Activated CD8-positive, alpha-beta memory T cell treated with anti-CD3 and anti-CD28 coated beads, Interleukin-2, amount 10 ng/mL, durations not matched to agents 7 days and 5 days (primary cell): ENCODE measurements at regions not wholly inside any gene's neighbourhood (a gene's known extent, or its start where the extent isn't known, plus 50 kb on each side); places are given as distances from the start of the nearest gene placed in this dataset.

Experiments
- ATAC-seq: fragments of 150-1000 bp; cut with Tn5 transposase; one replicate; pipeline ENCODE4 v1.10.0; 2021; ENCODE audit warnings: moderate library complexity
- CTCF ChIA-PET: fragments of 350-600 bp; sonication (Branson Sonifier 250); formaldehyde crosslinking; loops from one replicate; lab custom pipeline; 2021; ENCODE audit warnings: antibody characterized with exemption; lab: Charles Lee
- DNase-seq: peaks from one replicate; pipeline ENCODE4 v3.0.0-alpha.2; 2020
- H3K27ac Mint-ChIP-seq: one replicate; pipeline ENCODE4 v1.8.0; 2021; ENCODE audit warnings: mild to moderate bottlenecking, mixed read lengths
- H3K27me3 Mint-ChIP-seq: one replicate; pipeline ENCODE4 v1.8.0; 2021; ENCODE audit warnings: mixed read lengths
- H3K36me3 Mint-ChIP-seq: one replicate; pipeline ENCODE4 v1.8.0; 2021; ENCODE audit warnings: mild to moderate bottlenecking, mixed read lengths
- H3K4me1 Mint-ChIP-seq: one replicate; pipeline ENCODE4 v1.8.0; 2021; ENCODE audit warnings: mixed read lengths
- H3K4me3 Mint-ChIP-seq: one replicate; pipeline ENCODE4 v1.8.0; 2021; ENCODE audit warnings: mild to moderate bottlenecking, moderate library complexity, mixed read lengths
- H3K9me3 Mint-ChIP-seq: one replicate; pipeline ENCODE4 v1.8.0; 2022; ENCODE audit warnings: low read depth, mixed read lengths

DNA sequence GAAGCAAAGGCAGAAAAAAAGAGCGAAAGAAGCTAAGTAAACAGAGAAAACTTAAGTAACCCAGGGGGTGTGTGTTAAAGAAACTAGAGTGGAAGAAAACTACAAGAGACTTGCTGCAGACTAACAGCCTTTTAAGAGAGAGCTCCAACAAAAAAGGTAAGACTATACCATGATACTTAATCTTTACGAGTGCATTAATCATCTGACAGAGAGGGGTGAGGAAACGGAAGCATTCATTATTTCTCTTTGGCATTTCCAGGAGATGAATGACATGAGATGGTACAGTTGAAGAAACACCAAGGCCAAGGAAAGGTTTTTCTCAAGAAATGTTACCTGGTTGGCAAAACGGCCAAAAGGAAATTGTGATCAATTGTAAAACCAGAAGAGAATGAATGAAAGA lies 906.8 kb downstream of the QKI start:
- no peaks in the 10 kb centered on the region for H3K4me1 Mint-ChIP-seq
- ATAC-seq, result no peak
- no peak overlapping the region for H3K4me3 Mint-ChIP-seq
- no peaks in the 10 kb centered on the region for H3K36me3 Mint-ChIP-seq
- peaks cover 11% of the 10 kb centered on the region for H3K9me3 Mint-ChIP-seq
- CTCF ChIA-PET, result no interaction called here
- H3K27me3 Mint-ChIP-seq, result no peaks in the 10 kb centered on the region
- H3K27ac Mint-ChIP-seq, result no peak overlapping the region
- DNase-seq, result no peak

DNA sequence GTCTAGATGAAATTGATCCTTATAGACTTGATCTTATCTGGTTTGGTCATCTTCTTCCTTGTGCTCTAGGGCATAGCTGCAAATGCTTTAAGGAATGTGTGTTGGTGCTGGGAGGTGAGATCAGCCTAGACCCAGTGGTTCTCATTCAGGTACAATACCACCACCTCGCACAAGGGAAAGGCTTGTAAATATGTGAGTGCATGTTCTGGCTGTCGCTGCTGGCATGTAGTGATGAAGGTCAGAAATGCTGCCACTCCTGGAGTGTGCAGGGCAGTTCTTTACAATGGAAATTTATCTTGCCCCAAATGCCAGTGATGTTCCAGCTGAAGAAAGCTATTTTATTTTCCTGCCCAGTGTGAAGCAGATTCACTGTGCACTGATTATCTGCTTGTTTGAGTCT lies 900.9 kb downstream of the QKI start:
- Mint-ChIP-seq H3K36me3 (no peaks in the 10 kb centered on the region), H3K4me3 (no peak overlapping the region), H3K9me3 (peaks cover 2% of the 10 kb centered on the region), H3K27me3 (no peaks in the 10 kb centered on the region), H3K4me1 (no peaks in the 10 kb centered on the region), H3K27ac (no peak overlapping the region)
- CTCF ChIA-PET, result no interaction called here
- no peak for DNase-seq
- ATAC-seq, result no peak

- Mint-ChIP-seq H3K9me3 (peaks cover 1% of the 10 kb centered on the region), H3K4me1 (no peaks in the 10 kb centered on the region), H3K4me3 (no peak overlapping the region), H3K27ac (no peak overlapping the region), H3K27me3 (no peaks in the 10 kb centered on the region), H3K36me3 (no peaks in the 10 kb centered on the region)
- ATAC-seq (no peak), DNase-seq (no peak)
- CTCF ChIA-PET, result no interaction called here
Measured at GRCh38 chr6:164308339-164308738, 893.8 kb downstream of the QKI start.

DNA sequence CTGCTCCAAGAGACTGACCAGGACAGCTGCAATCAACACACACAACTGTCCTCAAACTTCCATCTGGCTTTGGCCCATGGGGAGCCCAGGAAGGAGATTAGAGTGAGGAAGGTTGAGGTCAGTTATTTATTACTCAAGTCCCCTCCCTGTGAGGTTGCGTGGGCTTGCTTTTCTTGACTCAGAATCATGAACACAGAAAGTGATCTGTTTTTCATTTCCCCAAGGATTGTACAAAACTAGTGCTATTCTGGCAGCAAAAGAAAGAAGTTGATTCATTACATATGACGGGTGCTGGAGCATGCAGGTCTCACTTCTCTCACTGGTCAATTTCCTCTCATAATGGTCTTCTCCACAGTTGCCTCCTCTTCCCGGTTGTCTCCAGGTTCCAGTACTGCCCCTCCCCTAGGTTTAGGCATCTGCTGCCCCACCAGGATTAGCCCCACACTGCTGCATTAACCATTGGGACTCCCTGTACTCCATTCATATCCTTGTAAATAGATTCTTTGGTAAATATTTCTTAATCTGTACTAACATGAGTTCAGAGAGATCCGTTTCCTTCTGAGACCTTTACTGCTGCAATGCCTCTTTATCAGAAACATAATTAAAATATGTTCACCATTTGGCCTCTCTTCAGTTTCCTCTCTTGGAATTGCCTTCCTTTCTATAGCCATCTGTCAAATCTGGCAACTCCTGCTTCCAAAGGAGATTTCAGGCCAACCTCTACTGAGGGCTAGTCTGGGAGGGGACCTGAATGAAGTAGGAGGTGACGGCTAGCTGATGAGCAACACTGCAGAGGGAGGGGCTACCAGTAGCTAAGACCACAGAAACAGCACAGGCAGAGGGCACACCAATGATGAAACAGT lies 888.8 kb downstream of the QKI start:
- DNase-seq (no peak), ATAC-seq (no peak)
- H3K4me1 Mint-ChIP-seq, result no peaks in the 10 kb centered on the region
- CTCF ChIA-PET, result no interaction called here
- no peak overlapping the region for H3K4me3 Mint-ChIP-seq
- no peaks in the 10 kb centered on the region for H3K36me3 Mint-ChIP-seq
- no peak overlapping the region for H3K27ac Mint-ChIP-seq
- H3K9me3 Mint-ChIP-seq, result peaks cover 4% of the 10 kb centered on the region
- no peaks in the 10 kb centered on the region for H3K27me3 Mint-ChIP-seq

GRCh38 chr6:164296411-164296810 lies 881.9 kb downstream of the QKI start:
- no peaks in the 10 kb centered on the region for H3K4me1 Mint-ChIP-seq
- H3K27ac Mint-ChIP-seq, result no peak overlapping the region
- ATAC-seq (no peak), DNase-seq (no peak)
- H3K36me3 Mint-ChIP-seq, result no peaks in the 10 kb centered on the region
- H3K4me3 Mint-ChIP-seq, result no peak overlapping the region
- H3K9me3 Mint-ChIP-seq, result peaks cover 4% of the 10 kb centered on the region
- no peaks in the 10 kb centered on the region for H3K27me3 Mint-ChIP-seq
- CTCF ChIA-PET, result no interaction called here

- DNase-seq (no peak), ATAC-seq (no peak)
- no peaks in the 10 kb centered on the region for H3K27me3 Mint-ChIP-seq
- H3K27ac Mint-ChIP-seq, result no peak overlapping the region
- no peaks in the 10 kb centered on the region for H3K4me1 Mint-ChIP-seq
- no peak overlapping the region for H3K4me3 Mint-ChIP-seq
- no peaks in the 10 kb centered on the region for H3K36me3 Mint-ChIP-seq
- CTCF ChIA-PET, result no interaction called here
- H3K9me3 Mint-ChIP-seq, result peaks cover 4% of the 10 kb centered on the region
Measured at GRCh38 chr6:164294047-164294784, 879.7 kb downstream of the QKI start.

- no peaks in the 10 kb centered on the region for H3K4me1 Mint-ChIP-seq
- no peaks in the 10 kb centered on the region for H3K27me3 Mint-ChIP-seq
- no peak for DNase-seq
- no peak overlapping the region for H3K27ac Mint-ChIP-seq
- CTCF ChIA-PET, result no interaction called here
- no peaks in the 10 kb centered on the region for H3K36me3 Mint-ChIP-seq
- no peak for ATAC-seq
- H3K9me3 Mint-ChIP-seq, result peaks cover 4% of the 10 kb centered on the region
- H3K4me3 Mint-ChIP-seq, result no peak overlapping the region
Measured at GRCh38 chr6:164291224-164291623, 876.7 kb downstream of the QKI start.

DNA sequence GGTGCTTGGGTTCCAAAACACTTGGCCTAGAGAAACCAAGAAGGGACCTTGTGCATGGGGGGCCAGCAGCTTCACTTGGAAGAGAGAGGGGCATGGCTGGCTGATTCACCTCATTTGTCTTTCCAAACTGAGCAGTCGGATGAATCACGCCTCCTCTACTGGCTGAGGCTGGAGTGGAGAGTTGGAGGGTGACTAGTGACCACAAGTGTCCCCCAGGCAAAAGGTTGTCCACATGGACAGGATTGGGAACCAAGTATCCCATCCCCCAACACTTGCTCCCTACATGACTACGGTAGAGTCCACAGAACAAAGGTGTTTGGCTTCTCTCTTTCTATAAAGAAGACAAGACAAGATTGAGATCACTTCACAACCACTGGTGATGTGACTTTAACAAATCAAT lies 875.6 kb downstream of the QKI start:
- CTCF ChIA-PET, result no interaction called here
- DNase-seq, result no peak
- H3K4me1 Mint-ChIP-seq, result no peaks in the 10 kb centered on the region
- H3K9me3 Mint-ChIP-seq, result peaks cover 4% of the 10 kb centered on the region
- no peaks in the 10 kb centered on the region for H3K27me3 Mint-ChIP-seq
- ATAC-seq, result no peak
- H3K27ac Mint-ChIP-seq, result no peak overlapping the region
- no peak overlapping the region for H3K4me3 Mint-ChIP-seq
- no peaks in the 10 kb centered on the region for H3K36me3 Mint-ChIP-seq

- H3K36me3 Mint-ChIP-seq, result no peaks in the 10 kb centered on the region
- DNase-seq, result no peak
- H3K27ac Mint-ChIP-seq, result no peak overlapping the region
- H3K27me3 Mint-ChIP-seq, result no peaks in the 10 kb centered on the region
- no peaks in the 10 kb centered on the region for H3K4me1 Mint-ChIP-seq
- CTCF ChIA-PET, result interaction anchor here (0.9 kb wide), 1 partner anchor 16 kb away, joined by 4 read pairs; no protein-coding TSS in a partner anchor
- peaks cover 2% of the 10 kb centered on the region for H3K9me3 Mint-ChIP-seq
- ATAC-seq, result no peak
- no peak overlapping the region for H3K4me3 Mint-ChIP-seq
Measured at GRCh38 chr6:164286011-164286410, 871.5 kb downstream of the QKI start.

GRCh38 chr6:164283574-164283973 lies 869.1 kb downstream of the QKI start:
- DNase-seq (no peak), ATAC-seq (no peak)
- H3K9me3 Mint-ChIP-seq, result peaks cover 5% of the 10 kb centered on the region
- no peaks in the 10 kb centered on the region for H3K27me3 Mint-ChIP-seq
- CTCF ChIA-PET, result no interaction called here
- H3K4me1 Mint-ChIP-seq, result no peaks in the 10 kb centered on the region
- no peaks in the 10 kb centered on the region for H3K36me3 Mint-ChIP-seq
- no peak overlapping the region for H3K4me3 Mint-ChIP-seq
- H3K27ac Mint-ChIP-seq, result no peak overlapping the region

GRCh38 chr6:164276211-164276610 lies 861.7 kb downstream of the QKI start:
- CTCF ChIA-PET, result no interaction called here
- Mint-ChIP-seq H3K4me1 (no peaks in the 10 kb centered on the region), H3K4me3 (no peak overlapping the region), H3K9me3 (peaks cover 7% of the 10 kb centered on the region), H3K27me3 (no peaks in the 10 kb centered on the region), H3K27ac (no peak overlapping the region), H3K36me3 (no peaks in the 10 kb centered on the region)
- ATAC-seq, result no peak
- no peak for DNase-seq

DNA sequence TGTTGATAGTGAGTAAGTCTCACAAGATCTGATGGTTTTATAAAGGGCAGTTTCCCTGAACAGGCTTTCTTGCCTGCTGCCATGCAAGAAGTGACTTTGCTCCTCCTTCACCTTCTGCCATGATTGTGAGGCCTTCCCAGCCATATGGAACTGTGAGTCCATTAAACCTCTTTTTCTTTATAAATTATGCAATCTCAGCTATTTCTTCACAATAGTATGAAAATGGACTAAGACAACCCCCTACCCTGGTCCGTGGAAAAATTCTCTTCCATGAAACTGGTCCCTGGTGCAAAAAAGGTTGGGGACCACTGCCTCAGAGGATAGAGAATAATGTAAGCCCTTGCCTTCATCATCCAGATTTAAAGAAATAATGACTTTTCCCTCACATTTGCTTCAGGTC lies 861.3 kb downstream of the QKI start:
- Mint-ChIP-seq H3K27ac (no peak overlapping the region), H3K4me3 (no peak overlapping the region), H3K36me3 (no peaks in the 10 kb centered on the region), H3K27me3 (no peaks in the 10 kb centered on the region), H3K9me3 (peaks cover 8% of the 10 kb centered on the region), H3K4me1 (no peaks in the 10 kb centered on the region)
- ATAC-seq, result no peak
- DNase-seq, result no peak
- CTCF ChIA-PET, result no interaction called here

DNA sequence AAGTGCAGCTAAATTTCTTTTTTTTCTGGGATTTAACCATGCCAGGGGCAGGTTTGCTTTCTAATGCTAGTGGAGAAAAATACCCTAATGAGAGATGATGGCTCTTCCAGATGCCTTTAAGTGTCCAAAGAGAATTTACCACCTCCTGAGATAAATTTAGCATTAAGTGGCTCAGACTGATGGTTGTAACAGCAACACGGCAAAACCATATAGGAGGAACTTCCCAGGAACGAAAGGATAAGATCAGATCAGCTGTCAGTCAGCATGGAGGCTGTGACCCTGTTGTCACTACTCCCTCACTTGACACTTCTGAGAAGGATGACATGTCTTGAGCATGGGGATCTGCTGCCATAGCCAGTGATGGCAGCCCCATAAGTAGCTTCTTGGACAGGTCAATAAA lies 860.0 kb downstream of the QKI start:
- H3K9me3 Mint-ChIP-seq, result peaks cover 5% of the 10 kb centered on the region
- DNase-seq, result no peak
- CTCF ChIA-PET, result interaction anchor here (0.7 kb wide), 1 partner anchor 8 kb away, joined by 3 read pairs; no protein-coding TSS in a partner anchor
- H3K4me3 Mint-ChIP-seq, result no peak overlapping the region
- no peaks in the 10 kb centered on the region for H3K27me3 Mint-ChIP-seq
- no peak overlapping the region for H3K27ac Mint-ChIP-seq
- no peak for ATAC-seq
- H3K36me3 Mint-ChIP-seq, result no peaks in the 10 kb centered on the region
- H3K4me1 Mint-ChIP-seq, result no peaks in the 10 kb centered on the region

DNA sequence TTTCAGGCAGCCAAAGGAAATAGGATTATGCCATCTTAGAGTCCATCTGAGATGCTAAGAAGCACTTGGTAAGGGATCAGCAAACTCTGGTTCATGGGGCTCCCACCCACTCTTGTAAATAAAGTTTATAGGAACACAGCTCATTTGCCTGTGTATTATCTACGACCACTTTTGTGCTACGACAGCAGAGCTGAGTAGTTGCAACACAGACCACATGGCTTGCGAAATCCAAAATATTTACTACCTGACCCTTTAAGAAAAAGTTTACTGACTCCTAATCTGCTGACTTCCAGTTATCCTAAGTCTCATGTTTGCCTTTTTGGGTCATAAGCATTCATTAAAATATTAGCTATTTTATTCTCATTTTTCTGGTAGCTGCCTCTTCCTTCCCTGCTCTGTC lies 859.0 kb downstream of the QKI start:
- peaks cover 5% of the 10 kb centered on the region for H3K9me3 Mint-ChIP-seq
- no peak overlapping the region for H3K4me3 Mint-ChIP-seq
- H3K36me3 Mint-ChIP-seq, result no peaks in the 10 kb centered on the region
- CTCF ChIA-PET, result no interaction called here
- no peaks in the 10 kb centered on the region for H3K4me1 Mint-ChIP-seq
- DNase-seq (no peak), ATAC-seq (no peak)
- no peaks in the 10 kb centered on the region for H3K27me3 Mint-ChIP-seq
- H3K27ac Mint-ChIP-seq, result no peak overlapping the region
